H9 (cell line): ENCODE measurements at regions not wholly inside any gene's neighbourhood (a gene's known extent, or its start where the extent isn't known, plus 50 kb on each side); places are given as distances from the start of the nearest gene placed in this dataset.

Source experiments
- DNase-seq: peaks from one replicate; pipeline ENCODE4 v3.0.0-alpha.2; 2017
- H2AFZ ChIP-seq: one replicate; pipeline ENCODE4 v1.6.1; 2013; ENCODE audit warnings: mild to moderate bottlenecking, low read length, control low read depth, moderate library complexity
- H2AK5ac ChIP-seq: 2 replicates; pipeline ENCODE4 v1.6.1; 2013; ENCODE audit warnings: low read length, control low read depth, mixed read lengths; ENCODE audit not compliant: insufficient read length
- H2BK120ac ChIP-seq: one replicate; pipeline ENCODE4 v1.6.1; 2013; ENCODE audit warnings: low read depth, mild to moderate bottlenecking, low read length, control low read depth, inconsistent platforms; ENCODE audit not compliant: poor library complexity, severe bottlenecking
- H2BK12ac ChIP-seq: 2 replicates; pipeline ENCODE4 v1.6.1; 2013; ENCODE audit warnings: low read length, control low read depth, mixed read lengths, low read depth; ENCODE audit not compliant: insufficient read length
- H2BK15ac ChIP-seq: 2 replicates; pipeline ENCODE4 v1.6.1; 2013; ENCODE audit warnings: low read depth, low read length, control low read depth
- H2BK20ac ChIP-seq: one replicate; pipeline ENCODE4 v1.6.1; 2013; ENCODE audit warnings: low read depth, mild to moderate bottlenecking, low read length, control low read depth, inconsistent platforms; ENCODE audit not compliant: poor library complexity, severe bottlenecking
- H2BK5ac ChIP-seq: 2 replicates; pipeline ENCODE4 v1.6.1; 2013; ENCODE audit warnings: low read length, control low read depth, mixed read lengths; ENCODE audit not compliant: insufficient read length
- H3K14ac ChIP-seq: 2 replicates; pipeline ENCODE4 v1.6.1; 2013; ENCODE audit warnings: low read length, control low read depth; ENCODE audit not compliant: insufficient read depth
- H3K18ac ChIP-seq: 2 replicates; pipeline ENCODE4 v1.6.1; 2013; ENCODE audit warnings: low read depth, mild to moderate bottlenecking, mixed read lengths, low read length, control low read depth; ENCODE audit not compliant: insufficient read length
- H3K23ac ChIP-seq: 2 replicates; pipeline ENCODE4 v1.6.1; 2013; ENCODE audit warnings: low read length, control low read depth, mixed read lengths, low read depth; ENCODE audit not compliant: insufficient read length
- H3K23me2 ChIP-seq: 2 replicates; pipeline ENCODE4 v1.6.1; 2013; ENCODE audit warnings: low read depth, mild to moderate bottlenecking, mixed read lengths, low read length, control low read depth; ENCODE audit not compliant: insufficient read length, poor library complexity, severe bottlenecking
- H3K27ac ChIP-seq: 2 replicates; pipeline ENCODE4 v1.5.1; 2013; ENCODE audit warnings: low read length, control low read depth, mixed read lengths, low read depth; ENCODE audit not compliant: insufficient read length
- H3K27me3 ChIP-seq: 2 replicates; pipeline ENCODE4 v1.6.1; 2013; ENCODE audit warnings: low read length, control low read depth, inconsistent platforms; ENCODE audit not compliant: insufficient read depth
- H3K4ac ChIP-seq: 2 replicates; pipeline ENCODE4 v1.6.1; 2013; ENCODE audit warnings: low read depth, mild to moderate bottlenecking, control low read depth, inconsistent platforms, low read length, moderate library complexity
- H3K4me1 ChIP-seq: 2 replicates; pipeline ENCODE4 v1.6.1; 2013; ENCODE audit warnings: low read length, control low read depth, inconsistent platforms; ENCODE audit not compliant: insufficient read depth
- H3K4me2 ChIP-seq: 2 replicates; pipeline ENCODE4 v1.6.1; 2013; ENCODE audit warnings: low read length, control low read depth, mixed read lengths; ENCODE audit not compliant: insufficient read length, insufficient read depth
- H3K56ac ChIP-seq: 2 replicates; pipeline ENCODE4 v1.6.1; 2013; ENCODE audit warnings: low read depth, mild to moderate bottlenecking, mixed read lengths, low read length, control low read depth; ENCODE audit not compliant: insufficient read length
- H3K79me1 ChIP-seq: 2 replicates; pipeline ENCODE4 v1.6.1; 2013; ENCODE audit warnings: low read depth, mild to moderate bottlenecking, moderate library complexity, low read length, control low read depth, inconsistent platforms; ENCODE audit not compliant: insufficient read depth, poor library complexity, severe bottlenecking
- H3K79me2 ChIP-seq: 2 replicates; pipeline ENCODE4 v1.6.1; 2013; ENCODE audit warnings: low read length, control low read depth, inconsistent platforms; ENCODE audit not compliant: insufficient read depth
- H3K9ac ChIP-seq: 2 replicates; pipeline ENCODE4 v1.6.1; 2013; ENCODE audit warnings: low read length, control low read depth, mixed read lengths; ENCODE audit not compliant: insufficient read length; ENCODE audit errors: extremely low read depth
- H3K9me3 ChIP-seq: one replicate; pipeline ENCODE4 v1.6.1; 2013; ENCODE audit warnings: low read depth, low read length, inconsistent platforms; ENCODE audit not compliant: control insufficient read depth
- H3T11ph ChIP-seq: one replicate; pipeline ENCODE4 v1.6.1; 2013; ENCODE audit warnings: mild to moderate bottlenecking, low read length, control low read depth, inconsistent platforms
- H4K20me1 ChIP-seq: one replicate; pipeline ENCODE4 v1.6.1; 2013; ENCODE audit not compliant: control insufficient read depth, insufficient read length, insufficient read depth
- H4K5ac ChIP-seq: 2 replicates; pipeline ENCODE4 v1.6.1; 2013; ENCODE audit warnings: low read depth, mild to moderate bottlenecking, mixed read lengths, low read length, control low read depth; ENCODE audit not compliant: insufficient read length
- H4K8ac ChIP-seq: replicated peaks from 2 replicates; pipeline ENCODE4 v1.6.1; 2013; ENCODE audit warnings: low read length, control low read depth, mixed read lengths, low read depth; ENCODE audit not compliant: insufficient read length
- H4K91ac ChIP-seq: 2 replicates; pipeline ENCODE4 v1.6.1; 2013; ENCODE audit warnings: low read depth, mild to moderate bottlenecking, moderate library complexity, mixed read lengths, low read length, control low read depth; ENCODE audit not compliant: insufficient read length
- H3K27ac Mint-ChIP-seq, 3 experiments: 2 replicates in 2 of 3; 3 replicates in 1 of 3; pipeline ENCODE4 v1.8.0; 2020 to 2021; ENCODE audit warnings: mixed read lengths in 3 of 3, mild to moderate bottlenecking in 1 of 3, moderate library complexity in 1 of 3
- H3K27me3 Mint-ChIP-seq: 2 replicates; pipeline ENCODE4 v1.8.0; 2021; ENCODE audit warnings: low read depth, mild to moderate bottlenecking, moderate library complexity, mixed read lengths
- H3K36me3 Mint-ChIP-seq, 3 experiments: 2 replicates in 2 of 3; 3 replicates in 1 of 3; pipeline ENCODE4 v1.8.0; 2020 to 2021; ENCODE audit warnings: low read depth in 3 of 3, mixed read lengths in 3 of 3; ENCODE audit not compliant: insufficient read depth in 1 of 3
- H3K4me1 Mint-ChIP-seq, 2 experiments: 2 replicates each; pipeline ENCODE4 v1.8.0; 2020; ENCODE audit warnings: mixed read lengths in 2 of 2
- H3K4me3 Mint-ChIP-seq, 2 experiments: 2 replicates in 1 of 2; 3 replicates in 1 of 2; pipeline ENCODE4 v1.8.0; 2020 to 2021; ENCODE audit warnings: mild to moderate bottlenecking in 2 of 2, mixed read lengths in 2 of 2, moderate library complexity in 1 of 2
- H3K9me3 Mint-ChIP-seq, 2 experiments: 2 replicates in 1 of 2; 3 replicates in 1 of 2; pipeline ENCODE4 v1.8.0; 2020; ENCODE audit warnings: mild to moderate bottlenecking in 2 of 2, mixed read lengths in 2 of 2, moderate library complexity in 1 of 2
- CTCF ChIP-seq: fragments of 200-600 bp; sonication (generic); conservative IDR thresholded peaks from 3 replicates; pipeline ENCODE4 v1.8.0; 2021; ENCODE audit warnings: antibody characterized with exemption, mild to moderate bottlenecking
- WGBS: extraction: QIAGEN DNeasy Blood & Tissue Kit; methylation state at CpG from one replicate; pipeline ENCODE4 v1.1.7; 2013; ENCODE audit warnings: missing lambda C conversion rate, low lambda C conversion rate, mixed read lengths; ENCODE audit not compliant: insufficient read length; ENCODE audit errors: extremely low coverage; 5-methylcytosine and 5-hydroxymethylcytosine counted together

GRCh38 chr5:8270246-8270645, 401.3 kb downstream of the MTRR start:
- no peak overlapping the region for H2BK12ac ChIP-seq
- WGBS = no CpG with 5 or more reads among the region's 2 CpGs
- H2BK5ac ChIP-seq = no peak overlapping the region
- H3K14ac ChIP-seq = no peak overlapping the region
- no peaks in the 10 kb centered on the region for H3K4me1 ChIP-seq
- Mint-ChIP-seq H3K36me3 (no peaks in the 10 kb centered on the region; a peak in 2 of 7 replicates), H3K4me3 (no peak overlapping the region), H3K9me3 (no peaks in the 10 kb centered on the region), H3K27me3 (no peaks in the 10 kb centered on the region), H3K27ac (no peak overlapping the region), H3K4me1 (no peaks in the 10 kb centered on the region)
- no peak overlapping the region for H3K56ac ChIP-seq
- H4K5ac ChIP-seq = no peak overlapping the region
- no peak overlapping the region for H3K23ac ChIP-seq
- no peak overlapping the region for H3T11ph ChIP-seq
- DNase-seq = no peak
- no peak overlapping the region for H2AK5ac ChIP-seq
- H3K79me1 ChIP-seq = no peaks in the 10 kb centered on the region
- H3K79me2 ChIP-seq = no peaks in the 10 kb centered on the region
- H4K91ac ChIP-seq = no peak overlapping the region
- no peak for TF ChIP-seq CTCF
- H2BK15ac ChIP-seq = no peak overlapping the region
- no peak overlapping the region for H3K27ac ChIP-seq
- H2BK120ac ChIP-seq = no peak overlapping the region
- H2AFZ ChIP-seq = no peak overlapping the region
- no peak overlapping the region for H3K9ac ChIP-seq
- no peaks in the 10 kb centered on the region for H4K20me1 ChIP-seq
- no peaks in the 10 kb centered on the region for H3K23me2 ChIP-seq
- H3K18ac ChIP-seq = no peak overlapping the region
- no peak overlapping the region for H3K4ac ChIP-seq
- H3K27me3 ChIP-seq = no peaks in the 10 kb centered on the region
- H2BK20ac ChIP-seq = no peak overlapping the region
- no peaks in the 10 kb centered on the region for H3K9me3 ChIP-seq
- no peak overlapping the region for H3K4me2 ChIP-seq
- no peak overlapping the region for H4K8ac ChIP-seq
